ENCODE measurements at regions not wholly inside any gene's neighbourhood (a gene's known extent, or its start where the extent isn't known, plus 50 kb on each side); places are given as distances from the start of the nearest gene placed in this dataset.
"Not testable (repeated sequence)": the region's sequence is repeated elsewhere in the genome, so short reads cannot be mapped to it uniquely, and the experiment has no call there.

DNA sequence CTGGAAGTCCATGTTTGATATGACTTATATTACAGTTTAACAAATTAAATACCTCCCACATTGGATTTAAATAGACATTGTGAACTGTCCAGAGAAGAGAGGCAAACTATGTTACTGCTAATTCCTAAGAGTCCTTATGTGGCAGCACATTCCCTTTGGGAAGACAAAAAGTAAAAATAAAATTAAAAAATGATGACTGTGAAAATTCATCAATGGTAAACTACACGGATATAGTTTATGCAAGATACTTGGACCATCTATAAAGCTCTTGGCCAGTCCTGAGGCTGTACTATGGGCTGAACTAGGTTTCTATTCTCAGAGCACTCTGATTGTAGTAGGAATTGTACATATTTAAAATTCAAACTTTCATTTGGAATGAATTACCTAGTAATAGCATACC lies 206.4 kb downstream of the LRRK2 start:
- no peak for DNase-seq

DNA sequence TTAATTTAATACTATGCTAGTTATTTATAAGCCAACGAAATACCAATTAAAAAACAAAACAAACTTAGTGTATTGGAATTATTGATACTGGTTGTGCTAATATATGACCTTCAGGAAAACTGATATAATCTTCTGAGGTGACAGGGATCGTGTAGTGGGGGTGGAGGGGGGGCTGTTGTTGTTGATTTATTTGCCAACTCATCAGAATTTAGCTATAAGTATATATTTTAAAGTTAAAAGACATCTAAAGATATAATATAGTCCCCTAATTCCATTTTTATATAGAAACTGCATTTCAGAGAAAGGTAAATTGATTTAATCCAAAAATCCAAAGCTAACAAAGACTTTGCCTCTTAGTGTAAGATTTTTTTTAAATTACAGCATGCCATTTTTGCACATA lies 210.5 kb downstream of the LRRK2 start:
- no peak for DNase-seq

DNA sequence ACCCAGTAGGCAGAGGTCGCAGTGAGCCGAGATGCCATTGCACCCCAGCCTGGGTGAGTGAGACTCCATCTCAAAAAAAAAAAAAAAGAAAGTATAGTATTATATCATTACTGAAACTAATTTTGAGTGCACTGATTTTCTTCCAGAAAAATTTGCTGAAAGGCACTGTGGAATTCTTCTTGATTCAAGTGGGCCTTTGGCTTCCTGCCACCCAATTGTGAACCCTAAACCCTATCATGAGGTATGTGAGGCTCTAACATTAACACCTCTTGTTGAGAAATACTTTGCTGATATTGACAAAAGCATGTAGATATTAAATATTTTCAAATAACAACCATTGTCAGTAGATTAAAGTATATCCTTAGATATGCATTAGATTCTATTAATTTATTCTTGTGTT lies 211.2 kb downstream of the LRRK2 start:
- DNase-seq = no peak

DNA sequence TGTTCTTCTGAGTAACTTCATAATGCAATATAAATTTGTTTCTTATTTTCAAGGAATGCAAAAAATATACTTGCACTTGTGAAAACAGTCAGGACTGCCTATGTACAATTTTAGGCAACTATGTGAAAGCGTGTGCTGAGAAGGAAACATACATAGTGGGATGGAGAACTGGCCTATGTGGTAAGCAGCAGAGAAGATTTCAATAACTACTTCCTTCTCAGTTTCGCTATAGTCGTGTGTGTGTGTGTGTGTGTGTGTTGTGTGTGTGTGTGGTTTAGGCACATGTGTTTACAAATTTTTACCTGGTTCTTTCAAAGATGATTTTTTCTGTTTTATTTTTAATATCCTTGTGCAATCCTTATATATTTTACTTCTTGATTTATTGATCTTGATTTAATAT lies 211.8 kb downstream of the LRRK2 start:
- no peak for DNase-seq

DNA sequence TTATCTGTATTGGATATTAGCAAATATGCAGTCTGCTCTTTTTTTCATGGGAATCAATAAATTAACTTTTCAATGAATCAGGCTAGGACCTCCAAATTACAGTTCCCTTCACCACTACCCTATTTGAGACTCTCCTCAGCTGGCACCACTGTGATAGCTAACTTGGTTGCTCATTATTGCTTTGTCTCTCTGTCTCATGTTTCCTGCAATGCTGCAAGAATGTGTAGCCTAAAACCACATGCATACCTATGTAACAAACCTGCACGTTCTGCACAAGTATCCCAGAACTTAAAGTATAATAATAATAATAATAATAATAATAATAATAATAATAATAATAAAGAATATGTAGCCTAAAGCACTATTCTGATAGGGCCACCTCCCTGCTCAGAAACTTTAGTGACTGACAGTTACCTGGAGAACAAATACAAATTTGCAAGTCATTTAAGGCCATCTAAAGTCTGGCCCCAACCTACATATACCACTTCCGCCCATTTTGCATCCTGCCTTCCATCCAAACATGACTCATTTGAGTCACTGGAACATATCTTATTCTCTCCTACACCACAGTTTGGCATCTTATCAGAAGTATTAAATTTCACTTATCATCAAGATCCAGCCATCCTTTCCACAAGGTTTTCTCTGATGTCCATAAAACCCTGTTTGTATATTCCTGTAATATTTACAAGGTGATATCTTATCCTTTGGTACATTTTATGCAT lies 215.1 kb downstream of the LRRK2 start:
- DNase-seq = no peak

DNA sequence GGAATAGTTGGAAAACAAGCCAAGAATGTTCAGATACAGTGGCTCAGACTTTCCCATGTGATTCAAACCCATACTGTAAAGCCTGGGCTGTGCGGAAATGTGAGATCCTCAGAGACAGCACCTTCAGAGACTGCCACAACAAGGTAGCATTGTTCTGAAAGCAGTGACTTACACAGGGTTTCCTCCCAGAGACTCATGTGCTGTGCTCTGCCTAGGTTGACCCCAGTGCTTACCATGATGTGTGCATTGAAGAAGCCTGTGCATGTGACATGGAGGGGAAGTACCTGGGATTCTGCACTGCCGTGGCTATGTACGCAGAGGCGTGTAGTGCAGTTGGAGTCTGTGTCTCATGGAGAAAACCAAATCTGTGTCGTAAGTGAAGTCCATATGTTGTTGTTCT lies 219.4 kb downstream of the LRRK2 start:
- no peak for DNase-seq

DNA sequence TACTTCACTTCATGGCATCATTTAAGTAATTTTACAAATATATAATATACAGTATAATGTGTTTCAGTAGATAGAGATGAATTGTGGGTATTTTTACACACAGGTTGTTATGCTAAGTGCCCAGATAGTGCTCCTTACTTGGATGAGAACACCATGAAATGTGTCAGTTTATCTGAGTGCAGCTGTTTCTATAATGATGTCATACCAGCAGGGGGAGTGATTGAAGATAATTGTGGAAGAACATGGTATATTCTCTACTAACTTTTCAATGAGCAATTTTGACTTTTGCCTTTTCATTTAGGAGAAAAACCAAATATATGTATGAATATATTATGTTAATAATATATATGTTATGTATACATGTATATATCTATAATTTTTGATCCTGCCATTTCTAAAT lies 221.6 kb downstream of the LRRK2 start:
- peak; percentile 62 for DNase-seq

DNA sequence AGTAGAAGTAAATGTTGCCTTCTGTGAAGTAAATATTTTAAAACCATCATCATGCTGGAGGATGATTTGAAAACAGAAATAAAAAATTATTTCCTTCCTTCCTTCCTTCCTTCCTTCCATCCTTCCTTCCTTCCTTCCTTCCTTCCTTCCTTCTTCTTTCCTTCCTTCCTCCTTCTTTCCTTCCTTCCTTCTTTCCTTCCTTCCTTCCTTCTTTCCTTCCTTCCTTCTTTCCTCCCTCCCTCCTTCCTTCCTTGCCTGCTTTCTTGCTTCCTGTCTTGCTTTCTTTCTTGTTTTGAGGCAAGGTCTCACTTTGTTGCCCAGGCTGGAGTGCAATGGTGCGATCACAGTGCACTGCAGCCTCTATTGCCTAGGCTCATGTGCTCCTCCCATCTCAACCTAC lies 223.7 kb downstream of the LRRK2 start:
- not testable (repeated sequence) for DNase-seq

DNA sequence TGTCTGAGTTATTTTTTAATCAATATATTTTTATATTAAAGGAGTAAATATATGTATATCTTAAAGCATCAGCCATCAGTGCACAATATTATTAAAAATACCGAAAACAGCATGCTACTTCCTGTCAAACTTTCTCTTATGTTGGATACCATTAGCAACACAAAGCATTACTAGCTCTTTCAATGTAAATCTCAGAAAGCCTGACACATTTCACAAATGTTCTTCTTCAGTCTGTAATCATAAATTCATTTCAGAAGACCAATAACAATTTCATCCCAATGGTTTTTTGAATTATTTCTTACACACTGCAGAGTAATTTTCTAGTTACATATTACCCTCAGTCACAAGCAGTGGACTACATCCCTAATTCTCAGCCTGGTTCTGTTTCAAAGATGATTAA lies 226.9 kb downstream of the LRRK2 start:
- DNase-seq = no peak

DNA sequence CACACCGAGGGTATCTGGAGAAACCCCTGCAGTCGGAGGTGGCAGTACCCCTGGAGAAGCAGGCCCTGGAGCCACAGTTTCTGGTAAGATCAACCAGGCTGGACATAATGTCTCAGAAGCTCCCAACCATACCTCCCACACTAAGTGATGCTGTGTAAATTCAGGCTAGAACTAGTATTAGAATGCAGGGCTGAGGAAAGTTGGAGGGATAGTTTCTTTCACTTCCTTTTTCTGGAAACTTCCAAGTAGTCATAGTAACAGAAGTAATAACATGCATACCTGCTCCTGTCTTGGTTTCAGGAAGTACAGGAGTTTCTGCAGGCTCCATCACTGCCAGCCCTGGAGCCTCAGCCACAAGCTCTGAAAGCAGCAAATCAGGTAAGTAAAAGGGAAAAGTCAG lies 228.1 kb upstream of the CNTN1 start:
- no peak for DNase-seq

DNA sequence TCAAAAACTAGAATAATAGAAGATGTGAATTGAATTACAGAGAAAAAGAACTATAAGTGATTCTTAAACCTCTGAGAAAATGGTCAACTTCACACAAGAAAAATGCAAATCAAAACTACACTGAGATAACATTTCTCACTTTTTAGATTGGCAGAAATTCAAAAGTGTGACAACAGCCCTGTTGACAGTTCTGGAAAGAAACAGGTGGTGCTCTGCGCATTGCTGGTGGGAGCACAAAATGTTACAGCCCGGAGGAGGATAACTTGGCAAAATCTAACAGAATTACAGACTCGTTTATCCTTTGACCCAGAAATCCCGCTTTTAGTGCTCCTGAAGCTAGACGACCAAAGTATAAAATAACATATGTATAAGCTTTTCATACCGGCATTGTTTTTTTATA lies 222.5 kb upstream of the CNTN1 start:
- DNase-seq = no peak

DNA sequence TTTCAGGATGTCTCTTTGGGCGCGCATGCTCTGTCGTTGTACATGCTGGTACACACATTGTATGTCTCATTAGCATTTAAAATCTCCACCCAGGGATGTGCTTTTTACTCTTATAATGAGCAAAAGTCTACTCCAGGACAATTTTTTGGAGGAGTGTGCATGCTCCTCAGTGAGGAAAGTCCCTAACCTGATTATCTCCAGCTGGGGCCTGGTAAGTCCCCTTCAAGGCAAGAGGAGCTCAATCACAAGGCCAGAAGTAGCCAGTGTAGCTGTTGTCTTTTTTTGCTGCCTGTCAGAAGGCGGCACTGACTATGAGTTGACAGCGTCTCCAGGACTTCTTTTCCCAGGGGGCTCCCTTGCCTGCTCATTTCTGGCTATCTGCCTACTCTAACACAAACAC lies 218.3 kb upstream of the CNTN1 start:
- no peak for DNase-seq

DNA sequence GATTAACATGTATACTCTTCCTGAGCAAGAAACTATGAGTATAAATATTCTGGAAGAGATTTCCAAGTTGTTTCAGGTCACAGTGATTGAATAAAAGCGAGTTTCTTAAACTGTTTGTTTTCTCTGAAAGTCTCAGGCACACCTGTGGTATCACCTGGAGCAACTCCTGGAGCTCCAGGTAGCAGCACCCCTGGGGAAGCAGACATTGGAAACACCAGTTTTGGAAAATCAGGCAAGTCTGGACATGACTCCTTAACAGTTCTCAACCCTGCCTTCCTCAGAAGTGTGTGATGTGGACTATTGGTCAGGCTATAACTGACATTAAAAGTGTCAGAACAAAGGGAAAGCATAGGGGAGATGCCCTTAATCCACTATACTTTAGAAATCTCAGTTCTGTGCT lies 217.6 kb upstream of the CNTN1 start:
- no peak for DNase-seq

DNA sequence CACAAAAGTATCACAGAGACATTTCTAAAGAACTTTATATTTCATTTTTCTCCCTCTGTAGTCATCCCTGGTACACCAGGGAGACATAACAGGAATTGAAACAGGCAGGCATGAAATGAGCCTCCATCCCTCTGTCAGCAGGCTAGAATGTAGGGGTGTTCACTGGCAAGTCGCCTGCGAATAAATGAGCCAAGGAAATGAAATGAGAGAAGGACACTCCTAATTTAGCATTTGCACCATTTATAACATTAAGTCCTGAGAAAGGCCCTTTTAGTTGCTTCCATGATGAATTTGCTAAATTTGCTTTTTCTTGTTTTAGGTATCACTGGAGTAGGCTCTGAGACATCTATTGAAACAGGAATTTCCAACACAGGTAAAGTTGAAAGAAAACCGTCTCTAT lies 192.4 kb upstream of the CNTN1 start:
- DNase-seq = no peak

DNA sequence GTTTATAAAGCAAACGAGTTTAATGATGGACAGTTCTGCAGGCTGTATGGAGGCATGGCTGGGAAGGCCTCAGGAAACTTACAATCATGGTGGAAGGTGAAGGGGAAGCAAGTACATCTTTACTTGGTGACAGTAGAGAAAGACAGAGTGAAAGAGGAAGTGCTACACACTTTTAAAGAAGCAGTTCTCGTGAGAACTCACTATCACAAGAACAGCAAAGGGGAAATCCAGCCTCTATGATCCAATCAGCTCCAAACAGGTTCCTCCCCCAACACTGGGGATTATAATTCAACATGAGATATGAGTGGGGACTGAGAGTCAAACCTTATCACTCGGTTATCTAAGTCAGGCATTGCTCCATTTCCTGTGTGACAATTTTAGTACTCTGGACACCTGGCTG lies 189.9 kb upstream of the CNTN1 start:
- peak; percentile 82 for DNase-seq

DNA sequence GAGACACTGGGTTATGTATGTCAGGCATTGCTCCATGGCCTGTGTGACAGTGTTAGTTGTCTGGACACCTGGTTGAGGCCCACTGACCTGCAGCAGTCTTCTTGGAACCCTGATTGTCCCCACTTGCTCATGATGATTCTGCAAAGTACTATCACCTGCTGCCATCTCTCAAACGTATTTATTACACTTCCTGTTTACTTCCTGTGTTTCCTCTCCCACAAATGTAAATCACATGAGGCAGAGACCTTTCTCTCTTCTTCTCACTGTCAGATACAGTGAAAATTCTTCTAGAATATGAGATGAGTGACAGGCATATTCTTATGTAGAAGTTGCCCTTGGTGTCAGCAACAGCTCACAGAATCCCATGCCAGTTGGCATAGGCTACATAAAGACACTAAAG lies 186.9 kb upstream of the CNTN1 start:
- DNase-seq = no peak

DNA sequence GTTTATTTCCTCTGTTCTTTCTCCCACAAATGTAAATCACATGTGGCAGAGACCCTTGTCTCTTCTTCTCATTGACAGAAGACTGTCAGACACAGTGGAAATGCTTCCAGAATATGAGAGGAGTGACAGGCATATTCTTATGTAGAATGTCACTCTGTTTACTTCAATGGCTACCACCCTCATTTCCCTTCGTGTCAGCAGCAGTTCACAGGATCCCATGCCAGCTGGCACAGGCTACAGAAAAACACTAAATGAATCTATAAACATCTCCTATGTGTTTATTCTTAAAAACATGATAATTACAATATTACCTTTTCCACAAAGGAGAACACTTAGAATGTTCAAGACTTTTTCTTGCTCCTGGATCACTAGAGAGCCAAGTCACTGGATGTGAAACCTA lies 183.8 kb upstream of the CNTN1 start:
- no peak for DNase-seq

DNA sequence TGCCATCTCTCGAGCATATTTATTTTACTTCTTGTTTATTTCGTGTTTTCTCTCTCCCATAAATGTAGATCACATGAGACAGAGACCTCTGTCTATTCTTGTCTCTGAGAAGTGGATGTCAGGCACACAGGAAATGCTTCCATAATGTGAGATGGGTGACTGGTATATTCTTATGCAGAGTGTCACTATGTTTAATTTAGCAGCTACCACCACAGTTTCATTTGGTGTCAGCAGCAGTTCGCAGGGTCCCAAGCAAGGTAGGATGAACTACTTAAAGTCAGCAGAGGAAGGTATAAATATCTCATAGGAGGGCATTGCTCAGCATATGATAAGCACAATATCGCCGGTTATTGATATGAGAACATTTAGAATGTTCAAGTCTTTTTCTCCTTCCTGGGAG lies 180.9 kb upstream of the CNTN1 start:
- no peak for DNase-seq

DNA sequence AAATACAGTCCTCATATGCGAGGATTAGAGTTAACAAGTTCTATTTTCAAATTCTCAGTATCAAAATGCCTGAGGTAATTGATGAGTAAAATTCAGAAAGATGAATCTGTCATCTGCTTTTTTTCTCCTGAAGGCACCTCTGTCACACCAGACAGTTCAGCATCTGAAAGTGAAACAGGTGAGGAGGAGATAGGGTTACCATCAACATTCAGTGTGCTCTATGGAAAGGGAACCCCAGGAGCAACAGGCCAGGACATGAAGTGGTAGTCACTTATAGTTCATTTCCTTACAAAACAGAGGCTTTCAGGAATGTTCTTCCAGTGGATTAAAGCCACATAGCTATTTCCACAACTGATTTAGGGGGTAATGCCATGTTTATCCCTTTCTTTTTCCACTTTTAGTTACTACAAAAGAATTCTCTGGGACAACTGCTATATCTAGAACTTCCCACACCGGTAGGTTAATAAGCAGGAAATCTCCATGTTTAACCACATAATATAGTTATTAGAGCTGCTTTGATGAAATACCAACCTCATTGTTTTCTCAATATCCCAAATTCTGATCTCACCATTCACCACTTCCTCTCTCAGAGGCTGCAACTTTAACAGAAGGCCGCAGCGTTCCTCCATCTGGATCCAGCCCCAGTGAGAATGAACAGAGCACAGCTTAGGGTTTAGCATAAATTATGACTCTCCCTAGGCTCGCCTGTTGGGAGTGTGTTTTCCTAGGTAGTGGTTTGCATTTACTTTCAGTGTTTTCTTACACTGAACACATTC lies 177.0 kb upstream of the CNTN1 start:
- DNase-seq = no peak

DNA sequence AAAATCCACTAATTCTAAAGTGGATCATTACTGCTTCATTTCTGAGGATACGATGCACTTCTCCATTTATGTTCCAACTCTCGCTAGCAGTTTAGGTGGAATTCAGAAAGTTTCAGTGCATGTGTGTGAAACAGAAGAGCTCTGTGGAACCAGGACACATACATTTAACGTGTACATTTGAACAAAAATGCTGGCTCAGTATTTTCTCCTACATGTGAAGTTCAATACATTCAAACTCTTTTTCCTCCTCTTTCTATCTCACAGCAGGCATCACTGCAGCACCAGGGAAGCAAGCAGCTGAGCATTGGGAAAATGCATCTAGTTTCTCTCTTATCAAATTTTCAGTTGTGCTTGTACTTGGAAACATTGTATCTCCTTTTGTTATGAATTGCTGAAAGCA lies 169.4 kb upstream of the CNTN1 start:
- no peak for DNase-seq

DNA sequence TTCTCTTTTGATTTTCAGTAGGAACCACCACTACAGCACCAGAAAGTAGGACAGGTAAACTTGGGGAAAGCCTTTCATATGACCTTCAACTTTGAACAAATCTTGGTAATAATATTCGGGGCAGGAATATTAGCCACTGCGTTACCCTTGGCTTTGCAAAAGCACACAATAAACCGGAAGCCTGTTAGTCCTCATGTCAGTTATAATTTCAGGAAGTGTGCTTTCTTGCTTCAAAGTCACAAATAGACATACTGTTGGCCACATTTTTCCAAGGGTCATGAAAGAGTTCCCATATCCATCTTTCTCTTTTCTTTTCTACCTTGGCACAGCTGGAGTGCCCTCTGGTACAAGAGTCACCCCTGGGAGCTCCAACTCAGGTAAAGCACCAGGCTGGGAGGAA lies 167.2 kb upstream of the CNTN1 start:
- DNase-seq = no peak

DNA sequence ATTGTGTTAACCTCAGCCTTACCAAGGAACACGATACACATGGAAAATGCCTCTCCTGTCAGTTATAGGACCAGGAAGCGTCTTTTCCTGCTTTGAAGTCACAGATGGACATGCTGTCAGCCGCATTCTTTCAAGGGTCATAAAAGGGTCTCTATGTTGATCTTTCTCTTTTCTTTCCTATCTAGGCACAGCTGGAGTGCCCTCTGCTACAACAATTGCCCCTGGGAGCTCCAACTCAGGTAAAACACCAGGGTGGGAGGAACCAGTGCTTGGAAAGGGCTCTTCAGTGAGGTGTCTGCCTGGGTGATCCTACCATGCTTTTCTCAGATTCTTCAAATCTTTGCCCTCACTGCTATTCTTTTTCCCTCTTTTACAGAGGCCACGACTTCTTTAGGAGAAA lies 157.4 kb upstream of the CNTN1 start:
- no peak for DNase-seq

DNA sequence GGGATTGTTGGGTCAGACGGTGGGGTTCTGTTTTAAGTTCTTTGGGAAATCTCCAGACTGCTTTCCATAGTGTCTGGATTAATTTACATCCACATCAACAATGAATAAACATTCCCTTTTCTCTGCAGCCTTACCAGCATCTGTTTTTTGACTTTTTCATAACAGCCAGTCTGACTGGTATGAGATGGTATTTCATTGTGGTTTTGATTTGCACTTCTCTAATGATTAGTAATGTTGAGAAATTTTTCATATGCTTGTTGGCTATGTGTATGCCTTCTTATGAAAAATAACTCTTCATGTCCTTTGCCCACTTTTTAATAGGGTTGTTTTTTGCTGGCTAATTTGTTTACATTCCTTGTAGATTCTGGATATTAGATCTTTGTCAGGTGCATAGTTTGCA lies 140.8 kb upstream of the CNTN1 start:
- DNase-seq = no peak

DNA sequence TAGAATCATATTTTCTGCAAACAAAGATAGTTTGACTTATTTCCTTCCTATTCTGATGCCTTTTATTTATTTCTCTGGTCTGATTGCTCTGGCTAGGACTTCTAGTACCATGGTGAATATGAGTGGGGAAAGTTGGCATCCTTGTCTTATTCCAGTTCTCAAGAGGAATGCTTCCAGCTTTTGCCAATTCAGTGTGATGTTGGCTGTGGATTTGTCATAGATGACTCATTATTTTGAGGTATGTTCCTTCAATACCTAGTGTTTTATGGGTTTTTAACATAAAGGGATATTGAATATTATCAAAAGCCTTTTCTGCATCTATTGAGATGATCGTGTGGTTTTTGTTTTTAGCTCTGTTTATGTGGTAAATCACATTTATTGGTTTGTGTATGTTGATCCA lies 139.4 kb upstream of the CNTN1 start:
- no peak for DNase-seq

DNA sequence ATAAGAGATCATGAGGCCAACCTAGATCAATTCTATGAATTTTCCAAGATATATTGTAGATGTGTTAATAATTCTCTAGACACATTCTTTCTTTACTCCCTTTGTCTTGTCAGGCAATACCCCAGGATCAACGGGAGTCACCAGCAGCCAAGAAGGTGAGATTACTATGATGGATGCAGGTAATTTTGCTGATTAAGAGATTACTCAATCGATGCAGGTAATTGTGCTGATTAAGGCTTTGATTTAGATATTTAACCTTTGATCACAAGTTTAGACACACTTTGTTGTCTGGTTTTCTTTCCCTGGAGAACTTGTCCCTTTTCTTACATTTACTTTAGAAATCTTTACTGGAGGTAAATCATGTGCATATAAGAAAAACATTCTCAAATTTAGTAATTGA lies 134.3 kb upstream of the CNTN1 start:
- no peak for DNase-seq
